ENCODE measurements at regions not wholly inside any gene's neighbourhood (a gene's known extent, or its start where the extent isn't known, plus 50 kb on each side); places are given as distances from the start of the nearest gene placed in this dataset.
A peak's percentile ranks its signal among the peaks of the same experiment; 100 is the strongest.

GRCh38 chr1:88036345-88037014 lies 647.6 kb upstream of the PKN2 start:
- no peak for DNase-seq

GRCh38 chr1:88039240-88039639 lies 644.8 kb upstream of the PKN2 start:
- no peak for DNase-seq

- no peak for DNase-seq
Measured at GRCh38 chr1:88043834-88044233, 640.2 kb upstream of the PKN2 start.

- no peak for DNase-seq
Measured at GRCh38 chr1:88052167-88052566, 631.9 kb upstream of the PKN2 start.

- DNase-seq, result no peak
Measured at GRCh38 chr1:88053065-88053464, 631.0 kb upstream of the PKN2 start.

GRCh38 chr1:88056881-88057280 lies 627.2 kb upstream of the PKN2 start:
- no peak for DNase-seq

GRCh38 chr1:88058205-88058604 lies 625.9 kb upstream of the PKN2 start:
- DNase-seq, result no peak

- DNase-seq, result no peak
Measured at GRCh38 chr1:88060112-88060673, 623.9 kb upstream of the PKN2 start.

- no peak for DNase-seq
Measured at GRCh38 chr1:88060750-88061491, 623.2 kb upstream of the PKN2 start.

- peak; percentile 3 to 16 for DNase-seq
Measured at GRCh38 chr1:88061492-88062177, 622.4 kb upstream of the PKN2 start.

GRCh38 chr1:88062650-88063153 lies 621.4 kb upstream of the PKN2 start:
- no peak for DNase-seq

GRCh38 chr1:88063605-88064004 lies 620.5 kb upstream of the PKN2 start:
- DNase-seq, result no peak

GRCh38 chr1:88068407-88068960 lies 615.6 kb upstream of the PKN2 start:
- no peak for DNase-seq

GRCh38 chr1:88070956-88071355 lies 613.1 kb upstream of the PKN2 start:
- DNase-seq, result no peak

- no peak for DNase-seq
Measured at GRCh38 chr1:88074661-88075060, 609.4 kb upstream of the PKN2 start.

GRCh38 chr1:88075813-88076212 lies 608.3 kb upstream of the PKN2 start:
- no peak for DNase-seq

GRCh38 chr1:88079036-88079435 lies 605.0 kb upstream of the PKN2 start:
- DNase-seq, result no peak

GRCh38 chr1:88080875-88081274 lies 603.2 kb upstream of the PKN2 start:
- DNase-seq, result no peak

GRCh38 chr1:88088481-88088880 lies 595.6 kb upstream of the PKN2 start:
- DNase-seq, result no peak

- DNase-seq, result no peak
Measured at GRCh38 chr1:88089961-88090360, 594.1 kb upstream of the PKN2 start.

- DNase-seq, result no peak
Measured at GRCh38 chr1:88098881-88099280, 585.2 kb upstream of the PKN2 start.

GRCh38 chr1:88101041-88101440 lies 583.0 kb upstream of the PKN2 start:
- DNase-seq, result no peak

- DNase-seq, result no peak
Measured at GRCh38 chr1:88104236-88104635, 579.8 kb upstream of the PKN2 start.

All from AML-193 (cell line).